Transverse colon (tissue), 4 donors: ENCODE measurements at regions not wholly inside any gene's neighbourhood (a gene's known extent, or its start where the extent isn't known, plus 50 kb on each side); places are given as distances from the start of the nearest gene placed in this dataset.

Source experiments
- DNase-seq: peaks from one replicate; pipeline ENCODE4 v3.0.0-alpha.2; 2019
- H3K27ac ChIP-seq, 4 donors: fragments of 200-600 bp; sonication (generic); 2 replicates each; pipeline ENCODE4 v1.5.1; 2016 to 2018; ENCODE audit warnings: inconsistent platforms in 4 of 4
- H3K27me3 ChIP-seq: fragments of 200-600 bp; sonication (generic); 2 replicates; pipeline ENCODE4 v1.5.1; 2017; ENCODE audit warnings: inconsistent platforms
- H3K36me3 ChIP-seq, 4 donors: fragments of 200-600 bp; sonication (generic); 2 replicates each; pipeline ENCODE4 v1.5.1; 2017 to 2019; ENCODE audit warnings: inconsistent platforms in 4 of 4
- H3K4me1 ChIP-seq, 4 donors: fragments of 200-600 bp; sonication (generic); 2 replicates each; pipeline ENCODE4 v1.5.1; 2017 to 2020; ENCODE audit warnings: inconsistent platforms in 4 of 4
- H3K4me3 ChIP-seq, 4 donors: fragments of 200-600 bp; sonication (generic); 1 replicate in 1 of 4; 2 replicates in 3 of 4; pipeline versions ENCODE4 v1.5.1 to v1.6.1; 2017 to 2019; ENCODE audit warnings: inconsistent platforms in 4 of 4
- H3K9me3 ChIP-seq, 2 donors: fragments of 200-600 bp; sonication (generic); 2 replicates each; pipeline ENCODE4 v1.5.1; 2017 to 2019; ENCODE audit warnings: inconsistent platforms in 2 of 2
- CTCF ChIP-seq, 5 experiments: fragments of 200-600 bp in 3 of 5; fragments of 450-650 bp in 2 of 5; sonication (generic) in 3 of 5; IDR thresholded peaks; 1 replicate in 2 of 5; 2 replicates in 3 of 5; pipeline ENCODE4 v1.5.1; 2016 to 2017; ENCODE audit warnings: antibody characterized with exemption in 5 of 5, inconsistent platforms in 3 of 5, mild to moderate bottlenecking in 2 of 5, moderate library complexity in 1 of 5
- EP300 ChIP-seq: sonication (generic); formaldehyde crosslinking; IDR thresholded peaks from one replicate; pipeline ENCODE4 v1.6.1; 2017; ENCODE audit warnings: antibody characterized with exemption, low read depth
- POLR2A ChIP-seq: fragments of 450-650 bp; IDR thresholded peaks from one replicate; pipeline ENCODE4 v1.6.1; 2016; ENCODE audit warnings: antibody characterized with exemption, mild to moderate bottlenecking, moderate library complexity
- POLR2AphosphoS5 ChIP-seq, 3 donors: sonication (generic); formaldehyde crosslinking; IDR thresholded peaks; one replicate each; pipeline ENCODE4 v1.6.1; 2016; ENCODE audit warnings: antibody characterized with exemption in 3 of 3
- WGBS, 2 donors: methylation state at CpG; one replicate each; pipeline ENCODE4 v1.1.5; 2018; ENCODE audit warnings: low coverage in 1 of 2; 5-methylcytosine and 5-hydroxymethylcytosine counted together
- in situ Hi-C, 4 donors: fragments of 200-750 bp; cut with MboI; loops; one replicate each; pipeline versions ENCODE4 v1.15.0 to v1.15.1; 2017; ENCODE audit warnings: low sequenced_read_pairs in 3 of 4, low pct_ligation_motif_present in 1 of 4, low pct_unique_long_range_greater_than_20kb in 1 of 4
- intact Hi-C: fragments of 100-400 bp; cut with DNase I; formaldehyde crosslinking; loops from one replicate; pipeline ENCODE4 v1.15.1; 2023; ENCODE audit warnings: low total_unique reads

- TF ChIP-seq POLR2A (no peak), EP300 (no peak), CTCF (IDR thresholded peaks at IDR 0.05) (no peak), POLR2AphosphoS5 (IDR thresholded peaks at IDR 0.05) (no peak)
- no peak for DNase-seq
- Histone ChIP-seq H3K36me3 (no peaks in the 10 kb centered on the region), H3K27ac (no peak overlapping the region), H3K9me3 (no peaks in the 10 kb centered on the region), H3K4me1 (no peaks in the 10 kb centered on the region), H3K27me3 (no peaks in the 10 kb centered on the region), H3K4me3 (no peak overlapping the region)
- in situ Hi-C loops (no loop called here), intact Hi-C loops (loop anchor here (5.0 kb wide), 1 partner anchor 714 kb away; no protein-coding TSS in a partner anchor)
- WGBS, 2 donors: 73 to 77% methylated on average over 4 of the region's 4 CpGs
These were observed 507.4 kb downstream of the C4orf33 start for GRCh38 chr4:129603241-129603931.

GRCh38 chr4:129604632-129605255 is 508.8 kb downstream of the C4orf33 start:
- 48 to 53% methylated on average over 1 of the region's 1 CpG for WGBS, 2 donors
- no peaks in the 10 kb centered on the region for H3K36me3 ChIP-seq
- DNase-seq: no peak
- H3K4me3 ChIP-seq: no peak overlapping the region
- H3K27me3 ChIP-seq: no peaks in the 10 kb centered on the region
- no peaks in the 10 kb centered on the region for H3K4me1 ChIP-seq
- no peaks in the 10 kb centered on the region for H3K9me3 ChIP-seq
- no peak for TF ChIP-seq POLR2A
- TF ChIP-seq EP300: no peak
- no peak for TF ChIP-seq CTCF (IDR thresholded peaks at IDR 0.05)
- no peak for TF ChIP-seq POLR2AphosphoS5 (IDR thresholded peaks at IDR 0.05)
- intact Hi-C loops (loop anchor here (5.0 kb wide), 1 partner anchor 713 kb away; no protein-coding TSS in a partner anchor), in situ Hi-C loops (no loop called here)
- no peak overlapping the region for H3K27ac ChIP-seq

- DNase-seq: no peak
- no peaks in the 10 kb centered on the region for H3K9me3 ChIP-seq
- no peak overlapping the region for H3K27ac ChIP-seq
- 39 to 55% methylated on average over 3 of the region's 3 CpGs for WGBS, 2 donors
- H3K4me3 ChIP-seq: no peak overlapping the region
- no peaks in the 10 kb centered on the region for H3K4me1 ChIP-seq
- no peaks in the 10 kb centered on the region for H3K27me3 ChIP-seq
- no peaks in the 10 kb centered on the region for H3K36me3 ChIP-seq
- TF ChIP-seq POLR2AphosphoS5 (IDR thresholded peaks at IDR 0.05) (no peak), CTCF (IDR thresholded peaks at IDR 0.05) (no peak), EP300 (no peak), POLR2A (no peak)
- intact Hi-C loops: no loop called here
- in situ Hi-C loops: no loop called here
These were observed 518.7 kb downstream of the C4orf33 start for GRCh38 chr4:129614611-129615010.

- WGBS, 2 donors: 77 to 100% methylated on average over 1 to 2 of the region's 2 CpGs
- intact Hi-C loops: no loop called here
- in situ Hi-C loops: no loop called here
- no peak for DNase-seq
- no peaks in the 10 kb centered on the region for H3K36me3 ChIP-seq
- TF ChIP-seq CTCF (IDR thresholded peaks at IDR 0.05): no peak
- TF ChIP-seq EP300: no peak
- TF ChIP-seq POLR2A: no peak
- TF ChIP-seq POLR2AphosphoS5 (IDR thresholded peaks at IDR 0.05): no peak
- no peaks in the 10 kb centered on the region for H3K9me3 ChIP-seq
- no peak overlapping the region for H3K4me3 ChIP-seq
- no peaks in the 10 kb centered on the region for H3K27me3 ChIP-seq
- no peak overlapping the region for H3K27ac ChIP-seq
- no peaks in the 10 kb centered on the region for H3K4me1 ChIP-seq
These were observed 526.6 kb downstream of the C4orf33 start for GRCh38 chr4:129622566-129622965.
